MCF 10A (cell line): ENCODE measurements at regions not wholly inside any gene's neighbourhood (a gene's known extent, or its start where the extent isn't known, plus 50 kb on each side); places are given as distances from the start of the nearest gene placed in this dataset.

ENCODE experiments used
- BruUV-seq: library from RNA; stranded (reverse); fragments of 400-500 nt; replicated peaks from 2 replicates; lab custom pipeline; 2021; lab: Mats Ljungman, UMichigan
- CTCF ChIA-PET: fragments of 300-600 bp; sonication (Branson Sonifier 250); formaldehyde crosslinking; extraction: SDS; loops from one replicate; lab custom pipeline; 2021; ENCODE audit warnings: antibody characterized with exemption, inconsistent platforms; lab: Yijun Ruan, JAX
- POLR2A ChIA-PET: fragments of 300-600, 350-650 bp; sonication (Branson Sonifier 250); formaldehyde crosslinking; extraction: SDS; loops from one replicate; lab custom pipeline; 2020; ENCODE audit warnings: antibody characterized with exemption, inconsistent platforms; lab: Yijun Ruan, JAX
- DNase-seq: peaks from one replicate; pipeline ENCODE4 v3.0.0-alpha.2; 2018; ENCODE audit not compliant: unreplicated experiment
- H3K27ac Mint-ChIP-seq: one replicate; pipeline ENCODE4 v1.8.0; 2022; ENCODE audit warnings: mild to moderate bottlenecking, low read depth, mixed read lengths; ENCODE audit not compliant: unreplicated experiment
- H3K27me3 Mint-ChIP-seq: one replicate; pipeline ENCODE4 v1.8.0; 2022; ENCODE audit warnings: mixed read lengths; ENCODE audit not compliant: insufficient read depth, unreplicated experiment
- H3K36me3 Mint-ChIP-seq: one replicate; pipeline ENCODE4 v1.8.0; 2022; ENCODE audit warnings: mild to moderate bottlenecking, moderate library complexity, mixed read lengths; ENCODE audit not compliant: insufficient read depth, unreplicated experiment
- H3K4me1 Mint-ChIP-seq: one replicate; pipeline ENCODE4 v1.8.0; 2022; ENCODE audit warnings: mixed read lengths; ENCODE audit not compliant: insufficient read depth, unreplicated experiment
- H3K4me3 Mint-ChIP-seq: one replicate; pipeline ENCODE4 v1.8.0; 2022; ENCODE audit warnings: mild to moderate bottlenecking, moderate library complexity, mixed read lengths; ENCODE audit not compliant: unreplicated experiment
- H3K9me3 Mint-ChIP-seq: one replicate; pipeline ENCODE4 v1.8.0; 2022; ENCODE audit warnings: mixed read lengths; ENCODE audit not compliant: unreplicated experiment
- CTCF ChIP-seq: fragments of 200-600 bp; IDR thresholded peaks from one replicate; pipeline ENCODE4 v1.8.0; 2022; ENCODE audit warnings: antibody characterized with exemption, mild to moderate bottlenecking; ENCODE audit not compliant: unreplicated experiment
- intact Hi-C: fragments of 100-400 bp; cut with micrococcal nuclease; formaldehyde crosslinking; loops from 2 replicates; pipeline ENCODE4 v1.14.1; 2022

- CTCF ChIA-PET, result interaction anchor here (0.7 kb wide), 1 partner anchor 45 kb away, joined by 3 read pairs; no protein-coding TSS in a partner anchor
These were observed 126.5 kb upstream of the NKX1-1 start for GRCh38 chr4:1532549-1533395.

GRCh38 chr4:1531683-1532548 lies 125.7 kb upstream of the NKX1-1 start:
- no peaks in the 10 kb centered on the region for H3K36me3 Mint-ChIP-seq
- CTCF ChIA-PET, result interaction anchor here (0.6 to 0.7 kb wide), 2 partner anchors 11 to 46 kb away, joined by 3 read pairs; no protein-coding TSS in a partner anchor
- no peak overlapping the region for H3K27ac Mint-ChIP-seq
- no peaks in the 10 kb centered on the region for H3K4me1 Mint-ChIP-seq
- POLR2A ChIA-PET, result no interaction called here
- no peaks in the 10 kb centered on the region for H3K9me3 Mint-ChIP-seq
- no peak overlapping the region for H3K4me3 Mint-ChIP-seq
- no peak for TF ChIP-seq CTCF
- H3K27me3 Mint-ChIP-seq, result peaks cover 55% of the 10 kb centered on the region
- no peak for DNase-seq
- intact Hi-C loops, result no loop called here
- BruUV-seq, result no TSS peak

More at GRCh38 chr4:1532549-1533395, 126.5 kb upstream of the NKX1-1 start:
- DNase-seq, result no peak
- intact Hi-C loops, result no loop called here
- no TSS peak for BruUV-seq
- Mint-ChIP-seq H3K4me1 (no peaks in the 10 kb centered on the region), H3K36me3 (no peaks in the 10 kb centered on the region), H3K27ac (no peak overlapping the region), H3K27me3 (peaks cover 46% of the 10 kb centered on the region), H3K4me3 (no peak overlapping the region), H3K9me3 (no peaks in the 10 kb centered on the region)
- TF ChIP-seq CTCF, result no peak
- POLR2A ChIA-PET, result no interaction called here

- POLR2A ChIA-PET, result no interaction called here
- CTCF ChIA-PET, result interaction anchor here (0.6 to 1.3 kb wide), 2 partner anchors 17 to 227 kb away, joined by 4 to 6 read pairs; no protein-coding TSS in a partner anchor
- H3K27me3 Mint-ChIP-seq, result peaks cover 70% of the 10 kb centered on the region
These were observed 124.1 kb upstream of the NKX1-1 start for GRCh38 chr4:1530356-1530755.

More at GRCh38 chr4:1530356-1530755, 124.1 kb upstream of the NKX1-1 start:
- no peaks in the 10 kb centered on the region for H3K36me3 Mint-ChIP-seq
- no peaks in the 10 kb centered on the region for H3K4me1 Mint-ChIP-seq
- H3K27ac Mint-ChIP-seq, result no peak overlapping the region
- H3K4me3 Mint-ChIP-seq, result no peak overlapping the region
- intact Hi-C loops, result no loop called here
- H3K9me3 Mint-ChIP-seq, result no peaks in the 10 kb centered on the region
- no peak for DNase-seq
- BruUV-seq, result no TSS peak
- TF ChIP-seq CTCF, result no peak
